ENCODE measurements at regions not wholly inside any gene's neighbourhood (a gene's known extent, or its start where the extent isn't known, plus 50 kb on each side); places are given as distances from the start of the nearest gene placed in this dataset.

DNA sequence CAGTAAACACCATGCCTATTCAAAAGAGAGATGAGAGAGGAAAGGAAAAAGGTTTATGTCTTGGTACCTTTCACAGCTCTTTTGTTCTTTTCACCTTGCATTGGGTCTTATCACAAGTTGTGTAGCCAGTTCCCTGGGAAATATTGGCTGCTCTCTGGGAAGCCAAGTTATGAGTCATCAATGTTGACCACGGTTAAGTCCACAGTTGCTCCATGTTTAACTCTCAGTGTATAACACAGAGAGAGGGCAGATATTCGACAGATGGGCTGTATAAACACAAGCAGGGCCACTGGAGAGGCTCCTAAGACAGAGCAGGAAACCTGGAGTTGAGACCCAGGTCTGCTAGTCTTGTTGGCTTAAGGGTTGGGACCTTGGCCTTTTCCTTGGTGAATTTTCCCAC is 718.6 kb downstream of the QKI start:
- no peak for TF ChIP-seq EZH2 (IDR thresholded peaks at IDR 0.05; ENCODE audit: insufficient read depth, poor library complexity, severe bottlenecking)
- TF ChIP-seq EZH2phosphoT487 (IDR thresholded peaks at IDR 0.05; ENCODE audit: insufficient read depth, low read depth), result no peak
